HCT116 (cell line): ENCODE measurements at regions not wholly inside any gene's neighbourhood (a gene's known extent, or its start where the extent isn't known, plus 50 kb on each side); places are given as distances from the start of the nearest gene placed in this dataset.

Source experiments
- ATAC-seq: fragments of 200-7000 bp; cut with Tn5 transposase; 2 replicates; pipeline ENCODE4 v1.9.1; 2020; ENCODE audit warnings: mild to moderate bottlenecking, moderate library complexity
- BruUV-seq: library from RNA; stranded (reverse); fragments of 400-500 nt; replicated peaks from 2 replicates; lab custom pipeline; 2021; lab: Mats Ljungman, UMichigan
- CTCF ChIA-PET: fragments of 300-600 bp; sonication (Branson Sonifier 250); formaldehyde crosslinking; loops from one replicate; lab custom pipeline; 2021; ENCODE audit warnings: antibody characterized with exemption; lab: Charles Lee
- POLR2A ChIA-PET: fragments of 300-600, 350-600 bp; sonication (Branson Sonifier 250); formaldehyde crosslinking; loops from one replicate; lab custom pipeline; 2021; ENCODE audit warnings: antibody characterized with exemption; lab: Charles Lee
- RAD21 ChIA-PET, 2 experiments: fragments of 300-600 bp; sonication (Branson Sonifier 250); formaldehyde crosslinking; loops; one replicate each; lab custom pipeline; 2023; ENCODE audit warnings: low total read pairs in 2 of 2; ENCODE audit not compliant: uncharacterized antibody in 2 of 2, unreplicated experiment in 2 of 2, low non-redundant PET in 1 of 2; lab: Charles Lee
- DNase-seq: peaks from one replicate; pipeline ENCODE4 v3.0.0-alpha.2; 2010; ENCODE audit warnings: low read depth, low spot score
- H2AFZ ChIP-seq: fragments of 200-600 bp; shearing (Covaris generic), sonication (generic); 2 replicates; pipeline ENCODE4 v1.6.1; 2017; ENCODE audit warnings: low read depth, mixed run types, mixed read lengths, antibody characterized with exemption, low read length; ENCODE audit not compliant: poor library complexity, severe bottlenecking
- H3K27ac ChIP-seq: 2 replicates; pipeline ENCODE4 v1.5.1; 2012; ENCODE audit warnings: low read depth, low read length
- H3K27me3 ChIP-seq: fragments of 200-600 bp; sonication (generic); 2 replicates; pipeline ENCODE4 v1.6.1; 2016; ENCODE audit warnings: mixed run types, low read length, mixed read lengths; ENCODE audit not compliant: insufficient read depth
- H3K36me3 ChIP-seq, 2 experiments: fragments of 200-500 bp in 1 of 2; fragments of 200-600 bp in 1 of 2; sonication (Bioruptor generic) in 1 of 2; sonication (generic) in 1 of 2; 2 replicates each; pipeline versions ENCODE4 v1.5.1 to v1.6.1; 2014 to 2016; ENCODE audit warnings: low read length in 2 of 2, inconsistent platforms in 1 of 2, mixed read lengths in 1 of 2, mixed run types in 1 of 2; ENCODE audit not compliant: insufficient read depth in 2 of 2, control insufficient read depth in 1 of 2
- H3K4me1 ChIP-seq, 2 experiments: fragments of 200-600 bp in 1 of 2; sonication (generic) in 1 of 2; 2 replicates each; pipeline versions ENCODE4 v1.5.1 to v1.6.1; 2012 to 2017; ENCODE audit warnings: low read length in 2 of 2, inconsistent platforms in 1 of 2, mild to moderate bottlenecking in 1 of 2, mixed read lengths in 1 of 2, mixed run types in 1 of 2, moderate library complexity in 1 of 2; ENCODE audit not compliant: insufficient read depth in 2 of 2, control insufficient read depth in 1 of 2
- H3K4me2 ChIP-seq: fragments of 200-600 bp; sonication (generic); 2 replicates; pipeline ENCODE4 v1.6.1; 2017; ENCODE audit warnings: mixed run types, low read length, mixed read lengths
- H3K4me3 ChIP-seq, 2 experiments: fragments of 200-600 bp in 1 of 2; sonication (generic) in 1 of 2; replicated peaks in 1 of 2; 2 replicates each; pipeline ENCODE4 v1.5.1; 2011 to 2016; ENCODE audit warnings: low read length in 2 of 2, control low read depth in 1 of 2, low read depth in 1 of 2, mild to moderate bottlenecking in 1 of 2, mixed read lengths in 1 of 2, mixed run types in 1 of 2
- H3K79me2 ChIP-seq: fragments of 200-600 bp; sonication (generic); 2 replicates; pipeline ENCODE4 v1.6.1; 2017; ENCODE audit warnings: mild to moderate bottlenecking, mixed run types, low read length, moderate library complexity, mixed read lengths; ENCODE audit not compliant: insufficient read depth
- H3K9ac ChIP-seq: fragments of 200-600 bp; sonication (generic); 2 replicates; pipeline ENCODE4 v1.6.1; 2016; ENCODE audit warnings: low read length, mixed read lengths
- H3K9me2 ChIP-seq: fragments of 200-600 bp; sonication (generic), shearing (Covaris generic); 2 replicates; pipeline ENCODE4 v1.6.1; 2017; ENCODE audit warnings: mixed run types, mild to moderate bottlenecking, moderate library complexity; ENCODE audit not compliant: insufficient read depth
- H3K9me3 ChIP-seq, 2 experiments: fragments of 200-500 bp in 1 of 2; fragments of 200-600 bp in 1 of 2; sonication (Bioruptor generic) in 1 of 2; sonication (generic) in 1 of 2; 2 replicates each; pipeline ENCODE4 v1.6.1; 2014 to 2017; ENCODE audit warnings: low read length in 2 of 2, mixed read lengths in 2 of 2, inconsistent platforms in 1 of 2, low read depth in 1 of 2, mild to moderate bottlenecking in 1 of 2, mixed run types in 1 of 2, moderate library complexity in 1 of 2; ENCODE audit not compliant: control insufficient read depth in 1 of 2, insufficient read depth in 1 of 2
- H4K20me1 ChIP-seq: fragments of 200-600 bp; sonication (generic), shearing (Covaris generic); 2 replicates; pipeline ENCODE4 v1.6.1; 2017; ENCODE audit warnings: mixed run types, mild to moderate bottlenecking, moderate library complexity; ENCODE audit not compliant: insufficient read depth
- CEBPB ChIP-seq: IDR thresholded peaks from 2 replicates; pipeline ENCODE4 v1.6.1; 2012; ENCODE audit warnings: low read depth
- EGR1 ChIP-seq: IDR thresholded peaks from 2 replicates; pipeline ENCODE4 v1.6.1; 2012; ENCODE audit warnings: low read depth
- ELF1 ChIP-seq: IDR thresholded peaks from 2 replicates; pipeline ENCODE4 v1.6.1; 2012; ENCODE audit warnings: low read depth, borderline replicate concordance
- EZH2 ChIP-seq: fragments of 200-600 bp; sonication (generic); IDR thresholded peaks from 2 replicates; pipeline ENCODE4 v1.6.1; 2017; ENCODE audit warnings: antibody characterized with exemption, mixed run types
- EZH2phosphoT487 ChIP-seq: fragments of 200-600 bp; IDR thresholded peaks from 2 replicates; pipeline ENCODE4 v1.6.1; 2018; ENCODE audit warnings: antibody characterized with exemption, borderline replicate concordance
- FOSL1 ChIP-seq: IDR thresholded peaks from 2 replicates; pipeline ENCODE4 v1.6.1; 2012; ENCODE audit warnings: low read depth
- RAD21 ChIP-seq: IDR thresholded peaks from 2 replicates; pipeline ENCODE4 v1.6.1; 2012; ENCODE audit warnings: low read depth, mild to moderate bottlenecking
- SIN3A ChIP-seq: IDR thresholded peaks from 2 replicates; pipeline ENCODE4 v1.6.1; 2012; ENCODE audit warnings: low read depth
- SP1 ChIP-seq: IDR thresholded peaks from 2 replicates; pipeline ENCODE4 v1.6.1; 2012; ENCODE audit warnings: low read depth
- SRF ChIP-seq: IDR thresholded peaks from 2 replicates; pipeline ENCODE4 v1.6.1; 2012; ENCODE audit warnings: low read depth
- TCF7L2 ChIP-seq: IDR thresholded peaks from 2 replicates; pipeline ENCODE4 v1.7.0; 2011; ENCODE audit warnings: borderline replicate concordance, inconsistent platforms; ENCODE audit not compliant: insufficient read depth, insufficient read length; ENCODE audit errors: extremely low read depth
- ZFX ChIP-seq: fragments of 450-650 bp; IDR thresholded peaks from 2 replicates; pipeline ENCODE4 v1.6.1; 2017
- ZNF274 ChIP-seq: fragments of 200-500 bp; sonication (Bioruptor generic); IDR thresholded peaks from 2 replicates; pipeline ENCODE4 v1.6.1; 2014; ENCODE audit warnings: mild to moderate bottlenecking, low read depth, low read length, inconsistent platforms
- intact Hi-C: fragments of 100-400 bp; cut with micrococcal nuclease; formaldehyde crosslinking; loops from 2 replicates; pipeline ENCODE4 v1.10.0; 2022
- TF ChIP-seq, protein P1 (sequence below), 3 experiments: fragments of 200-600 bp in 1 of 3; sonication (generic) in 1 of 3; IDR thresholded peaks in 2 of 3; conservative IDR thresholded peaks in 1 of 3; 2 replicates each; pipeline ENCODE4 v1.5.1; 2012 to 2017; ENCODE audit warnings: low read depth in 2 of 3, low read length in 2 of 3, antibody characterized with exemption in 1 of 3, borderline replicate concordance in 1 of 3, control low read depth in 1 of 3, mild to moderate bottlenecking in 1 of 3, mixed read lengths in 1 of 3, mixed run types in 1 of 3, moderate library complexity in 1 of 3; ENCODE audit not compliant: insufficient read depth in 1 of 3
- TF ChIP-seq, protein P2 (sequence below): IDR thresholded peaks from 2 replicates; pipeline ENCODE4 v1.6.1; 2012; ENCODE audit warnings: low read depth
- TF ChIP-seq, protein P3 (sequence below): IDR thresholded peaks from 2 replicates; pipeline ENCODE4 v1.6.1; 2012
- TF ChIP-seq, protein P4 (sequence below): IDR thresholded peaks from 2 replicates; pipeline ENCODE4 v1.6.1; 2011; ENCODE audit warnings: mild to moderate bottlenecking, low read length, moderate library complexity; ENCODE audit not compliant: insufficient replicate concordance; ENCODE audit errors: extremely low read depth

DNA sequence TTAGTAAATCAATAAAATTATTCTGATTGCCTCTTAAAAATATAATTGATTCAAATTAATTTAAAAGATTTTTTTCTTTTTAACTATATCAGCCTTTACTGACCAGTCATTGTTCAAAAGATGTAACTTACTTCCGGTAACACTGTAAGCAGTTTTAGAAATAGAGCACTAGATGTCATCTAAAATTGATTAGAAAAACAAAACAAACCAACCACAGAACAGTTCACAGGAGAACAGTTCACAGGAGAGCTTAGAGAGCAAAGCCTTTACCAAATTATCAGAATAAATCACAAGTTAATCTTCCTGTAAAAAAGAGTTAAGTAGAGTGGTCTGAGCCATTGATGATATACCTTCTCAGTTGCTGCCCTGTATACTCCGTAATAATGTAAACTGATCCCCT lies 133.3 kb upstream of the DGKB start:
- no peak overlapping the region for H3K27ac ChIP-seq
- no peak for TF ChIP-seq SIN3A
- no peak for TF ChIP-seq TCF7L2
- TF ChIP-seq, protein P1, sequence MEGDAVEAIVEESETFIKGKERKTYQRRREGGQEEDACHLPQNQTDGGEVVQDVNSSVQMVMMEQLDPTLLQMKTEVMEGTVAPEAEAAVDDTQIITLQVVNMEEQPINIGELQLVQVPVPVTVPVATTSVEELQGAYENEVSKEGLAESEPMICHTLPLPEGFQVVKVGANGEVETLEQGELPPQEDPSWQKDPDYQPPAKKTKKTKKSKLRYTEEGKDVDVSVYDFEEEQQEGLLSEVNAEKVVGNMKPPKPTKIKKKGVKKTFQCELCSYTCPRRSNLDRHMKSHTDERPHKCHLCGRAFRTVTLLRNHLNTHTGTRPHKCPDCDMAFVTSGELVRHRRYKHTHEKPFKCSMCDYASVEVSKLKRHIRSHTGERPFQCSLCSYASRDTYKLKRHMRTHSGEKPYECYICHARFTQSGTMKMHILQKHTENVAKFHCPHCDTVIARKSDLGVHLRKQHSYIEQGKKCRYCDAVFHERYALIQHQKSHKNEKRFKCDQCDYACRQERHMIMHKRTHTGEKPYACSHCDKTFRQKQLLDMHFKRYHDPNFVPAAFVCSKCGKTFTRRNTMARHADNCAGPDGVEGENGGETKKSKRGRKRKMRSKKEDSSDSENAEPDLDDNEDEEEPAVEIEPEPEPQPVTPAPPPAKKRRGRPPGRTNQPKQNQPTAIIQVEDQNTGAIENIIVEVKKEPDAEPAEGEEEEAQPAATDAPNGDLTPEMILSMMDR (IDR thresholded peaks at IDR 0.05 in 2 of 3, conservative IDR thresholded peaks at IDR 0.05 in 1 of 3; ENCODE audit: borderline replicate concordance in 1 of 3, insufficient read depth in 1 of 3, low read depth in 2 of 3, low read length in 2 of 3), result no peak
- TF ChIP-seq ZNF274, result no peak
- TF ChIP-seq FOSL1, result no peak
- no peak for TF ChIP-seq EGR1
- TF ChIP-seq, protein P2, sequence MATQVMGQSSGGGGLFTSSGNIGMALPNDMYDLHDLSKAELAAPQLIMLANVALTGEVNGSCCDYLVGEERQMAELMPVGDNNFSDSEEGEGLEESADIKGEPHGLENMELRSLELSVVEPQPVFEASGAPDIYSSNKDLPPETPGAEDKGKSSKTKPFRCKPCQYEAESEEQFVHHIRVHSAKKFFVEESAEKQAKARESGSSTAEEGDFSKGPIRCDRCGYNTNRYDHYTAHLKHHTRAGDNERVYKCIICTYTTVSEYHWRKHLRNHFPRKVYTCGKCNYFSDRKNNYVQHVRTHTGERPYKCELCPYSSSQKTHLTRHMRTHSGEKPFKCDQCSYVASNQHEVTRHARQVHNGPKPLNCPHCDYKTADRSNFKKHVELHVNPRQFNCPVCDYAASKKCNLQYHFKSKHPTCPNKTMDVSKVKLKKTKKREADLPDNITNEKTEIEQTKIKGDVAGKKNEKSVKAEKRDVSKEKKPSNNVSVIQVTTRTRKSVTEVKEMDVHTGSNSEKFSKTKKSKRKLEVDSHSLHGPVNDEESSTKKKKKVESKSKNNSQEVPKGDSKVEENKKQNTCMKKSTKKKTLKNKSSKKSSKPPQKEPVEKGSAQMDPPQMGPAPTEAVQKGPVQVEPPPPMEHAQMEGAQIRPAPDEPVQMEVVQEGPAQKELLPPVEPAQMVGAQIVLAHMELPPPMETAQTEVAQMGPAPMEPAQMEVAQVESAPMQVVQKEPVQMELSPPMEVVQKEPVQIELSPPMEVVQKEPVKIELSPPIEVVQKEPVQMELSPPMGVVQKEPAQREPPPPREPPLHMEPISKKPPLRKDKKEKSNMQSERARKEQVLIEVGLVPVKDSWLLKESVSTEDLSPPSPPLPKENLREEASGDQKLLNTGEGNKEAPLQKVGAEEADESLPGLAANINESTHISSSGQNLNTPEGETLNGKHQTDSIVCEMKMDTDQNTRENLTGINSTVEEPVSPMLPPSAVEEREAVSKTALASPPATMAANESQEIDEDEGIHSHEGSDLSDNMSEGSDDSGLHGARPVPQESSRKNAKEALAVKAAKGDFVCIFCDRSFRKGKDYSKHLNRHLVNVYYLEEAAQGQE, result no peak
- no peak for TF ChIP-seq SP1
- TF ChIP-seq, protein P3, sequence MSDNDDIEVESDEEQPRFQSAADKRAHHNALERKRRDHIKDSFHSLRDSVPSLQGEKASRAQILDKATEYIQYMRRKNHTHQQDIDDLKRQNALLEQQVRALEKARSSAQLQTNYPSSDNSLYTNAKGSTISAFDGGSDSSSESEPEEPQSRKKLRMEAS, result no peak
- TF ChIP-seq, protein P4, sequence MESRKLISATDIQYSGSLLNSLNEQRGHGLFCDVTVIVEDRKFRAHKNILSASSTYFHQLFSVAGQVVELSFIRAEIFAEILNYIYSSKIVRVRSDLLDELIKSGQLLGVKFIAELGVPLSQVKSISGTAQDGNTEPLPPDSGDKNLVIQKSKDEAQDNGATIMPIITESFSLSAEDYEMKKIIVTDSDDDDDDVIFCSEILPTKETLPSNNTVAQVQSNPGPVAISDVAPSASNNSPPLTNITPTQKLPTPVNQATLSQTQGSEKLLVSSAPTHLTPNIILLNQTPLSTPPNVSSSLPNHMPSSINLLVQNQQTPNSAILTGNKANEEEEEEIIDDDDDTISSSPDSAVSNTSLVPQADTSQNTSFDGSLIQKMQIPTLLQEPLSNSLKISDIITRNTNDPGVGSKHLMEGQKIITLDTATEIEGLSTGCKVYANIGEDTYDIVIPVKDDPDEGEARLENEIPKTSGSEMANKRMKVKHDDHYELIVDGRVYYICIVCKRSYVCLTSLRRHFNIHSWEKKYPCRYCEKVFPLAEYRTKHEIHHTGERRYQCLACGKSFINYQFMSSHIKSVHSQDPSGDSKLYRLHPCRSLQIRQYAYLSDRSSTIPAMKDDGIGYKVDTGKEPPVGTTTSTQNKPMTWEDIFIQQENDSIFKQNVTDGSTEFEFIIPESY, result no peak
- no peak for TF ChIP-seq CEBPB
- TF ChIP-seq SRF, result no peak
- TF ChIP-seq EZH2, result no peak
- TF ChIP-seq ZFX, result no peak
- TF ChIP-seq RAD21, result no peak
- no peak for TF ChIP-seq ELF1
- TF ChIP-seq EZH2phosphoT487, result no peak
- TF ChIP-seq, all 23 proteins: peak for 0
- no peak overlapping the region for H3K4me3 ChIP-seq
- H4K20me1 ChIP-seq, result no peaks in the 10 kb centered on the region
- H3K9me3 ChIP-seq, result no peaks in the 10 kb centered on the region
- H3K27me3 ChIP-seq, result no peaks in the 10 kb centered on the region
- no peaks in the 10 kb centered on the region for H3K4me1 ChIP-seq
- no TSS peak for BruUV-seq
- H3K36me3 ChIP-seq, result no peaks in the 10 kb centered on the region
- H3K9me2 ChIP-seq, result 0 out of 2 replicates have a peak, but pooled peaks cover 3% of the 10 kb centered on the region
- ATAC-seq (no peak), DNase-seq (no peak)
- no peaks in the 10 kb centered on the region for H3K79me2 ChIP-seq
- ChIA-PET RAD21 (no interaction called here), CTCF (no interaction called here), POLR2A (no interaction called here)
- H3K4me2 ChIP-seq, result no peak overlapping the region
- H3K9ac ChIP-seq, result no peak overlapping the region
- H2AFZ ChIP-seq, result no peak overlapping the region
- intact Hi-C loops, result no loop called here
